PC-9 (cell line): ENCODE measurements at regions not wholly inside any gene's neighbourhood (a gene's known extent, or its start where the extent isn't known, plus 50 kb on each side); places are given as distances from the start of the nearest gene placed in this dataset.

Experiments used
- CTCF ChIP-seq: fragments of 200-600 bp; sonication (generic); conservative IDR thresholded peaks from 2 replicates; pipeline ENCODE4 v1.6.1; 2017; ENCODE audit warnings: mixed run types, antibody characterized with exemption, mild to moderate bottlenecking, moderate library complexity
- EZH2 ChIP-seq: fragments of 200-600 bp; sonication (generic); IDR thresholded peaks from 2 replicates; pipeline ENCODE4 v1.8.0; 2017; ENCODE audit warnings: antibody characterized with exemption, low read depth

DNA sequence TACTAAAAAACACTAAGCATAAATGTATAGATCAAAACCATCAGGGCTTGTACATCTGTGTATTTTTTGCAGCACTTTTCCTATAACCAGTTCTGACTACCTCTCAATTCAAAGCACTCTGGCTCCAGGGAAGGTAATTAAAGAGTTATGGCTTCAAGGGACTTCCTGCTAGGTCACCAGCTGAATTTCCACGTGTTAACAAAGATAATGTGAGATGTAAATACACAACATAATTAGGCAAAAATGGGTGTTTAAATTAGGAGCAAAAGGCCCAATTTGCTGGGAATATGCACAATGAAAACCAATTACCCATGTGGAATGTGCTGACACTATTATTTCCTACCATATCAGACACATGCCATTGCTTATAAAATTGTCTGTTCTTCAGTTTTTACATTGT is 513.4 kb upstream of the FLRT2 start:
- TF ChIP-seq CTCF (no peak), EZH2 (no peak)
